H1 (cell line): ENCODE measurements at regions not wholly inside any gene's neighbourhood (a gene's known extent, or its start where the extent isn't known, plus 50 kb on each side); places are given as distances from the start of the nearest gene placed in this dataset.
"Not testable (repeated sequence)": the region's sequence is repeated elsewhere in the genome, so short reads cannot be mapped to it uniquely, and the experiment has no call there.

ENCODE experiments used
- CTCF ChIA-PET: fragments of 300-600 bp; sonication (Branson Sonifier 250); formaldehyde crosslinking; loops from one replicate; lab custom pipeline; 2021; ENCODE audit not compliant: partially characterized antibody; lab: Charles Lee
- POLR2A ChIA-PET: fragments of 300-600 bp; sonication (Branson Sonifier 250); formaldehyde crosslinking; loops from one replicate; lab custom pipeline; 2021; ENCODE audit warnings: inconsistent platforms; ENCODE audit not compliant: partially characterized antibody; lab: Charles Lee
- DNase-seq, 2 experiments: peaks; one replicate each; pipeline versions ENCODE4 v3.0.0 to v3.0.0-alpha.2; 2010 to 2022; ENCODE audit warnings: low spot score in 2 of 2, low read depth in 1 of 2, mixed read lengths in 1 of 2
- FAIRE-seq: peaks from 2 replicates; lab custom pipeline; 2011; peaks lifted over from hg19 to GRCh38; lab: Jason Lieb, UNC
- H2AFZ ChIP-seq: 2 replicates; pipeline ENCODE4 v1.8.1; 2012; ENCODE audit warnings: low read length, inconsistent platforms
- H2AK5ac ChIP-seq: 2 replicates; pipeline ENCODE4 v1.6.1; 2013; ENCODE audit warnings: low read depth, low read length
- H2BK120ac ChIP-seq: replicated peaks from 2 replicates; pipeline ENCODE3; 2013; ENCODE audit warnings: low read depth, low read length, inconsistent platforms
- H2BK12ac ChIP-seq: 2 replicates; pipeline ENCODE4 v1.6.1; 2013; ENCODE audit warnings: low read depth, low read length
- H2BK15ac ChIP-seq: 2 replicates; pipeline ENCODE4 v1.6.1; 2013; ENCODE audit warnings: low read length
- H2BK20ac ChIP-seq: 2 replicates; pipeline ENCODE4 v1.6.1; 2013; ENCODE audit warnings: low read length
- H2BK5ac ChIP-seq: 2 replicates; pipeline ENCODE4 v1.6.1; 2013; ENCODE audit warnings: low read depth, low read length
- H3K14ac ChIP-seq: 2 replicates; pipeline ENCODE4 v1.6.1; 2013; ENCODE audit warnings: inconsistent platforms; ENCODE audit not compliant: insufficient read length
- H3K18ac ChIP-seq: 2 replicates; pipeline ENCODE4 v1.6.1; 2013; ENCODE audit warnings: low read length; ENCODE audit errors: extremely low read depth
- H3K23ac ChIP-seq: 2 replicates; pipeline ENCODE4 v1.6.1; 2013; ENCODE audit warnings: inconsistent platforms; ENCODE audit not compliant: insufficient read length
- H3K23me2 ChIP-seq: 2 replicates; pipeline ENCODE4 v1.6.1; 2013; ENCODE audit warnings: low read depth, low read length
- H3K27ac ChIP-seq: 2 replicates; pipeline ENCODE4 v1.6.1; 2011; ENCODE audit warnings: low read depth, low read length, inconsistent platforms
- H3K27me3 ChIP-seq, 4 experiments: replicated peaks in 1 of 4; 1 replicate in 1 of 4; 2 replicates in 3 of 4; pipeline versions ENCODE4 v1.6.1 to v1.8.1; 2011 to 2013; ENCODE audit warnings: low read length in 3 of 4, mild to moderate bottlenecking in 3 of 4, inconsistent platforms in 2 of 4, mixed read lengths in 2 of 4, moderate library complexity in 1 of 4; ENCODE audit not compliant: control insufficient read depth in 3 of 4, insufficient read depth in 3 of 4; ENCODE audit errors: extremely low read depth in 1 of 4
- H3K36me3 ChIP-seq, 4 experiments: 2 replicates each; pipeline versions ENCODE4 v1.6.1 to v1.8.1; 2011 to 2013; ENCODE audit warnings: mild to moderate bottlenecking in 4 of 4, low read length in 3 of 4, moderate library complexity in 2 of 4, control low read depth in 1 of 4, inconsistent platforms in 1 of 4; ENCODE audit not compliant: insufficient read depth in 4 of 4, control insufficient read depth in 2 of 4
- H3K4ac ChIP-seq: replicated peaks from 2 replicates; pipeline ENCODE3; 2013; ENCODE audit warnings: low read length, low read depth, mixed read lengths, inconsistent platforms; ENCODE audit not compliant: insufficient read length
- H3K4me1 ChIP-seq, 4 experiments: replicated peaks in 1 of 4; 1 replicate in 1 of 4; 2 replicates in 3 of 4; pipeline versions ENCODE4 v1.6.1 to v1.8.1; 2011 to 2013; ENCODE audit warnings: low read length in 3 of 4, inconsistent platforms in 2 of 4, mixed read lengths in 1 of 4; ENCODE audit not compliant: insufficient read depth in 4 of 4, control insufficient read depth in 3 of 4
- H3K4me2 ChIP-seq, 2 experiments: 2 replicates each; pipeline versions ENCODE4 v1.6.1 to v1.8.1; 2011 to 2013; ENCODE audit warnings: low read depth in 2 of 2, low read length in 2 of 2, control low read depth in 1 of 2, inconsistent platforms in 1 of 2, mild to moderate bottlenecking in 1 of 2; ENCODE audit not compliant: insufficient read depth in 1 of 2
- H3K4me3 ChIP-seq, 4 experiments: fragments of 200-600, 300-600 bp in 1 of 4; sonication (generic), shearing (Covaris generic), sonication (Bioruptor Twin) in 1 of 4; 2 replicates each; pipeline versions ENCODE4 v1.5.1 to v1.8.1; 2011 to 2016; ENCODE audit warnings: low read length in 4 of 4, low read depth in 3 of 4, control low read depth in 2 of 4, inconsistent platforms in 2 of 4, mild to moderate bottlenecking in 2 of 4, mixed read lengths in 1 of 4, moderate library complexity in 1 of 4; ENCODE audit not compliant: insufficient read depth in 2 of 4; ENCODE audit errors: extremely low read depth in 1 of 4
- H3K56ac ChIP-seq: replicated peaks from 2 replicates; pipeline ENCODE3; 2013; ENCODE audit warnings: low read depth, mild to moderate bottlenecking, mixed read lengths, low read length, inconsistent platforms; ENCODE audit not compliant: insufficient read length
- H3K79me1 ChIP-seq: 2 replicates; pipeline ENCODE4 v1.6.1; 2013; ENCODE audit warnings: low read depth, low read length, control low read depth
- H3K79me2 ChIP-seq, 2 experiments: 2 replicates each; pipeline versions ENCODE4 v1.6.1 to v1.8.1; 2012 to 2013; ENCODE audit warnings: low read length in 2 of 2, mild to moderate bottlenecking in 2 of 2, inconsistent platforms in 1 of 2; ENCODE audit not compliant: insufficient read depth in 2 of 2, control insufficient read depth in 1 of 2
- H3K9ac ChIP-seq, 4 experiments: replicated peaks in 1 of 4; 1 replicate in 1 of 4; 2 replicates in 3 of 4; pipeline versions ENCODE4 v1.6.1 to v1.8.1; 2011 to 2013; ENCODE audit warnings: low read depth in 3 of 4, low read length in 3 of 4, control low read depth in 2 of 4, mild to moderate bottlenecking in 2 of 4, moderate library complexity in 2 of 4, inconsistent platforms in 1 of 4; ENCODE audit errors: extremely low read depth in 1 of 4
- H3K9me3 ChIP-seq, 2 experiments: 2 replicates each; pipeline versions ENCODE4 v1.6.1 to v1.8.1; 2012 to 2013; ENCODE audit warnings: mild to moderate bottlenecking in 2 of 2, moderate library complexity in 2 of 2, control low read depth in 1 of 2, inconsistent platforms in 1 of 2, low read depth in 1 of 2, low read length in 1 of 2, mixed read lengths in 1 of 2; ENCODE audit not compliant: insufficient read depth in 2 of 2
- H4K20me1 ChIP-seq, 2 experiments: replicated peaks in 1 of 2; 2 replicates each; pipeline versions ENCODE3 to v1.8.1; 2011 to 2013; ENCODE audit warnings: inconsistent platforms in 2 of 2, low read length in 2 of 2, mild to moderate bottlenecking in 1 of 2; ENCODE audit not compliant: insufficient read depth in 2 of 2, control insufficient read depth in 1 of 2
- H4K5ac ChIP-seq: 2 replicates; pipeline ENCODE4 v1.6.1; 2013; ENCODE audit warnings: low read length, low read depth, mixed read lengths, inconsistent platforms; ENCODE audit not compliant: insufficient read length
- H4K8ac ChIP-seq: 2 replicates; pipeline ENCODE4 v1.8.0; 2013; ENCODE audit warnings: mild to moderate bottlenecking, moderate library complexity, low read length, inconsistent platforms; ENCODE audit not compliant: insufficient read depth; ENCODE audit errors: extremely low read depth
- H4K91ac ChIP-seq: replicated peaks from 2 replicates; pipeline ENCODE3; 2013; ENCODE audit warnings: low read length, mixed read lengths, inconsistent platforms; ENCODE audit not compliant: insufficient read length
- WGBS, 2 experiments: shearing (Covaris generic) in 1 of 2; methylation state at CpG; one replicate each; pipeline versions ENCODE4 v1.1.6 to v1.1.7; 2013 to 2015; ENCODE audit warnings: low lambda C conversion rate in 2 of 2, mixed read lengths in 2 of 2, inconsistent platforms in 1 of 2, low coverage in 1 of 2, missing lambda C conversion rate in 1 of 2; ENCODE audit not compliant: insufficient replicate concordance in 2 of 2, insufficient coverage in 1 of 2, insufficient read length in 1 of 2; ENCODE audit errors: extremely low coverage in 1 of 2, missing lambda C conversion rate in 1 of 2; 5-methylcytosine and 5-hydroxymethylcytosine counted together

DNA sequence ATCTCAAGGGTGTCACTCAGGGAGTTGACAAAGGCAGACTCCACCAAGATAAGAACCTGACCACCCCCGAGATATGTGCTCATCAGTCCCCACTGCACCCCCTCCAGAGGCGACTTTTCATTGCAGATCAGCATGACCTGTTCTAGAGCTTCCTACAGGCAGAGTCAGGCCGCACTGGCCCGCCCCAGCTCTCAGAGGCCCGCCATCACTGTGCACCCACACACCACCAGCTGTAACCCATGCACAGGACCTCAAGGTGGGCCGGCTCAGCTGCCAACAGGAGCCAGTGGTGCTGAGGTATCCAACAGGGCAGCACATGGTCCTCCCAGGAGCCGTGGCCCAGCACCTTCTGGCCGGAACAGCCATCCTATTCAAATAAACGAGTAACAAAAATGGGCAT lies 253.6 kb upstream of the ANKRD20A1 start:
- H3K36me3 ChIP-seq, H3K18ac ChIP-seq, H3K23ac ChIP-seq, H2AK5ac ChIP-seq, H3K9me3 ChIP-seq, H3K4me1 ChIP-seq, H3K23me2 ChIP-seq, H3K4ac ChIP-seq, CTCF ChIA-PET, H3K27ac ChIP-seq, H4K20me1 ChIP-seq, H2BK20ac ChIP-seq, H4K8ac ChIP-seq, H4K91ac ChIP-seq, H3K14ac ChIP-seq, H2BK15ac ChIP-seq, FAIRE-seq, H2BK5ac ChIP-seq, H3K4me3 ChIP-seq, DNase-seq, H4K5ac ChIP-seq, POLR2A ChIA-PET, H3K9ac ChIP-seq, H3K79me2 ChIP-seq, H2BK12ac ChIP-seq, H2AFZ ChIP-seq, H3K4me2 ChIP-seq, H3K79me1 ChIP-seq, H3K27me3 ChIP-seq, H2BK120ac ChIP-seq, H3K56ac ChIP-seq: not testable (repeated sequence)
- WGBS, 2 experiments = no CpG with 5 or more reads among the region's 9 CpGs

DNA sequence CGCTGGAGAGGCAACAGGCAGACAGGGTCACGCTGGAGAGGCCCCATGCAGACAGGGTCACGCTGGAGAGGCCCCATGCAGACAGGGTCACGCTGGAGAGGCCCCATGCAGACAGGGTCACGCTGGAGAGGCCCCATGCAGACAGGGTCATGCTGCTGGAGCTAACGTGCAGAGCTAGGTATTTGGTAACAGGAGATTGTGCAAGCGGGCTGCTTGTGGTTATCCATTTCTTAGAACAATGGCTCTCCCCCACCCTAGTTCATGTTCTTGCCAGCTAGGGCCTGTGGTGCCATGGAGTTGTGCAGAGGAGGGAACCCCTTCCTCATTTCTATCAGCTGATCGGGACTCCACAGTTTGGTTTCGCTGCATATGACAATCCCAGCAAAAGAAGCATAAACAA lies 255.1 kb upstream of the ANKRD20A1 start:
- H3K9me3 ChIP-seq, H3K14ac ChIP-seq, H3K4ac ChIP-seq, H4K8ac ChIP-seq, H3K4me2 ChIP-seq, H2BK120ac ChIP-seq, H2BK15ac ChIP-seq, H3K18ac ChIP-seq, H3K79me2 ChIP-seq, H4K91ac ChIP-seq, H4K5ac ChIP-seq, H2BK12ac ChIP-seq, H2AK5ac ChIP-seq, H3K9ac ChIP-seq, FAIRE-seq, H3K27ac ChIP-seq, H4K20me1 ChIP-seq, H3K4me1 ChIP-seq, H3K23ac ChIP-seq, H3K23me2 ChIP-seq, DNase-seq, H2BK20ac ChIP-seq, H3K56ac ChIP-seq, H2AFZ ChIP-seq, CTCF ChIA-PET, H3K36me3 ChIP-seq, H2BK5ac ChIP-seq, H3K79me1 ChIP-seq, H3K4me3 ChIP-seq, H3K27me3 ChIP-seq, POLR2A ChIA-PET: not testable (repeated sequence)
- WGBS, 2 experiments = no CpG with 5 or more reads among the region's 9 CpGs
